PC-9 (cell line): ENCODE measurements at regions not wholly inside any gene's neighbourhood (a gene's known extent, or its start where the extent isn't known, plus 50 kb on each side); places are given as distances from the start of the nearest gene placed in this dataset.
A peak's percentile ranks its signal among the peaks of the same experiment; 100 is the strongest.

Experiments
- BruUV-seq: library from RNA; stranded (reverse); fragments of 400-500 nt; replicated peaks from 2 replicates; lab custom pipeline; 2021; lab: Mats Ljungman, UMichigan
- CTCF ChIA-PET: fragments of 300-600 bp; sonication (Branson Sonifier 250); formaldehyde crosslinking; loops from one replicate; lab custom pipeline; 2022; ENCODE audit warnings: antibody characterized with exemption; lab: Charles Lee
- POLR2A ChIA-PET: fragments of 300-600 bp; sonication (Branson Sonifier 250); formaldehyde crosslinking; loops from one replicate; lab custom pipeline; 2022; ENCODE audit warnings: antibody characterized with exemption; ENCODE audit not compliant: unreplicated experiment; lab: Charles Lee
- DNase-seq, 2 experiments: peaks; one replicate each; pipeline versions ENCODE4 v3.0.0 to v3.0.0-alpha.2; 2015 to 2022; ENCODE audit warnings: mixed read lengths in 1 of 2
- H2AFZ ChIP-seq: fragments of 200-600 bp; sonication (generic); 2 replicates; pipeline ENCODE4 v1.8.1; 2017; ENCODE audit warnings: antibody characterized with exemption
- H3F3A ChIP-seq: fragments of 200-600 bp; sonication (generic); 2 replicates; pipeline ENCODE4 v1.8.1; 2017; ENCODE audit warnings: antibody characterized with exemption, mild to moderate bottlenecking, low read depth; ENCODE audit not compliant: insufficient read depth
- H3K27ac ChIP-seq: fragments of 200-600 bp; sonication (generic); 2 replicates; pipeline ENCODE4 v1.6.1; 2016; ENCODE audit warnings: mixed run types
- H3K27me3 ChIP-seq: fragments of 200-600 bp; sonication (generic); 2 replicates; pipeline ENCODE4 v1.6.1; 2016; ENCODE audit warnings: low read depth, mixed run types; ENCODE audit not compliant: insufficient read depth
- H3K36me3 ChIP-seq: fragments of 200-600 bp; sonication (generic); 2 replicates; pipeline ENCODE4 v1.6.1; 2016; ENCODE audit warnings: low read depth, mixed run types
- H3K4me1 ChIP-seq: fragments of 200-600 bp; sonication (generic); replicated peaks from 2 replicates; pipeline ENCODE4 v1.6.1; 2016; ENCODE audit warnings: mixed run types; ENCODE audit not compliant: insufficient read depth
- H3K4me2 ChIP-seq: fragments of 200-600 bp; sonication (generic); 2 replicates; pipeline ENCODE4 v1.6.1; 2017; ENCODE audit warnings: mixed run types
- H3K4me3 ChIP-seq: fragments of 200-600 bp; sonication (generic); 2 replicates; pipeline ENCODE4 v1.6.1; 2016; ENCODE audit warnings: mixed run types
- H3K79me2 ChIP-seq: fragments of 200-600 bp; sonication (generic); 2 replicates; pipeline ENCODE4 v1.6.1; 2017; ENCODE audit warnings: low read depth, mixed run types
- H3K9me2 ChIP-seq: fragments of 200-600 bp; sonication (generic); 2 replicates; pipeline ENCODE4 v1.8.1; 2017; ENCODE audit warnings: mild to moderate bottlenecking; ENCODE audit not compliant: insufficient read depth
- H3K9me3 ChIP-seq: fragments of 200-600 bp; sonication (generic); 2 replicates; pipeline ENCODE4 v1.8.1; 2016; ENCODE audit warnings: low read depth; ENCODE audit not compliant: insufficient read depth
- H4K20me1 ChIP-seq: fragments of 200-600 bp; sonication (generic); 2 replicates; pipeline ENCODE4 v1.8.1; 2017; ENCODE audit not compliant: insufficient read depth
- CTCF ChIP-seq: fragments of 200-600 bp; sonication (generic); conservative IDR thresholded peaks from 2 replicates; pipeline ENCODE4 v1.6.1; 2017; ENCODE audit warnings: mixed run types, antibody characterized with exemption, mild to moderate bottlenecking, moderate library complexity
- EZH2 ChIP-seq: fragments of 200-600 bp; sonication (generic); IDR thresholded peaks from 2 replicates; pipeline ENCODE4 v1.8.0; 2017; ENCODE audit warnings: antibody characterized with exemption, low read depth
- intact Hi-C: fragments of 100-400 bp; cut with micrococcal nuclease; formaldehyde crosslinking; loops from one replicate; pipeline ENCODE4 v1.10.0; 2022; ENCODE audit not compliant: unreplicated experiment

- Histone ChIP-seq H4K20me1 (no peaks in the 10 kb centered on the region), H3K79me2 (no peaks in the 10 kb centered on the region), H3K36me3 (no peaks in the 10 kb centered on the region), H2AFZ (no peak overlapping the region), H3K9me3 (no peaks in the 10 kb centered on the region), H3F3A (no peaks in the 10 kb centered on the region), H3K9me2 (no peaks in the 10 kb centered on the region), H3K4me2 (no peak overlapping the region), H3K4me1 (peaks cover 4% of the 10 kb centered on the region; the same call in 1 of the 2 replicates), H3K4me3 (no peak overlapping the region), H3K27ac (no peak overlapping the region), H3K27me3 (no peaks in the 10 kb centered on the region)
- POLR2A ChIA-PET = no interaction called here
- intact Hi-C loops = no loop called here
- DNase-seq = no peak
- no TSS peak for BruUV-seq
- TF ChIP-seq EZH2 = no peak
- no peak for TF ChIP-seq CTCF
- CTCF ChIA-PET = no interaction called here
Measured at GRCh38 chrX:9311421-9312160, 153.3 kb upstream of the TBL1X start.

- H3K36me3 ChIP-seq = no peaks in the 10 kb centered on the region
- no peak overlapping the region for H3K4me3 ChIP-seq
- TF ChIP-seq CTCF (peak; percentile 82), EZH2 (no peak)
- peak in 1 of 2 experiments; percentile 11 for DNase-seq
- H3K9me2 ChIP-seq = no peaks in the 10 kb centered on the region
- BruUV-seq = no TSS peak
- no peaks in the 10 kb centered on the region for H3K27me3 ChIP-seq
- peaks cover 4% of the 10 kb centered on the region; the same call in 1 of the 2 replicates for H3K4me1 ChIP-seq
- no peak overlapping the region for H3K27ac ChIP-seq
- intact Hi-C loops = no loop called here
- no peaks in the 10 kb centered on the region for H3F3A ChIP-seq
- no peak overlapping the region for H3K4me2 ChIP-seq
- CTCF ChIA-PET = interaction anchor here (0.6 kb wide), 1 partner anchor 8 kb away, joined by 14 read pairs; no protein-coding TSS in a partner anchor
- H2AFZ ChIP-seq = no peak overlapping the region
- no peaks in the 10 kb centered on the region for H3K9me3 ChIP-seq
- H3K79me2 ChIP-seq = no peaks in the 10 kb centered on the region
- no peaks in the 10 kb centered on the region for H4K20me1 ChIP-seq
- POLR2A ChIA-PET = interaction anchor here (0.5 kb wide), 1 partner anchor 806 kb away, joined by 3 read pairs; no protein-coding TSS in a partner anchor
Measured at GRCh38 chrX:9312922-9313867, 151.7 kb upstream of the TBL1X start.

GRCh38 chrX:9315086-9315485, 149.8 kb upstream of the TBL1X start:
- POLR2A ChIA-PET = no interaction called here
- H3K79me2 ChIP-seq = no peaks in the 10 kb centered on the region
- no TSS peak for BruUV-seq
- H4K20me1 ChIP-seq = no peaks in the 10 kb centered on the region
- no peaks in the 10 kb centered on the region for H3K9me3 ChIP-seq
- no peaks in the 10 kb centered on the region for H3K27me3 ChIP-seq
- CTCF ChIA-PET = no interaction called here
- TF ChIP-seq CTCF (no peak), EZH2 (no peak)
- no peak overlapping the region for H2AFZ ChIP-seq
- no peaks in the 10 kb centered on the region for H3F3A ChIP-seq
- H3K4me1 ChIP-seq = peaks cover 4% of the 10 kb centered on the region; the same call in 1 of the 2 replicates
- H3K4me3 ChIP-seq = no peak overlapping the region
- H3K36me3 ChIP-seq = no peaks in the 10 kb centered on the region
- H3K9me2 ChIP-seq = no peaks in the 10 kb centered on the region
- DNase-seq = no peak
- intact Hi-C loops = no loop called here
- H3K4me2 ChIP-seq = no peak overlapping the region
- H3K27ac ChIP-seq = no peak overlapping the region
